Iris pigment epithelial cell (primary cell): ENCODE measurements at regions not wholly inside any gene's neighbourhood (a gene's known extent, or its start where the extent isn't known, plus 50 kb on each side); places are given as distances from the start of the nearest gene placed in this dataset.

Source experiments
- DNase-seq: peaks from one replicate; pipeline ENCODE4 v3.0.0-alpha.2; 2011; ENCODE audit warnings: low read depth

DNA sequence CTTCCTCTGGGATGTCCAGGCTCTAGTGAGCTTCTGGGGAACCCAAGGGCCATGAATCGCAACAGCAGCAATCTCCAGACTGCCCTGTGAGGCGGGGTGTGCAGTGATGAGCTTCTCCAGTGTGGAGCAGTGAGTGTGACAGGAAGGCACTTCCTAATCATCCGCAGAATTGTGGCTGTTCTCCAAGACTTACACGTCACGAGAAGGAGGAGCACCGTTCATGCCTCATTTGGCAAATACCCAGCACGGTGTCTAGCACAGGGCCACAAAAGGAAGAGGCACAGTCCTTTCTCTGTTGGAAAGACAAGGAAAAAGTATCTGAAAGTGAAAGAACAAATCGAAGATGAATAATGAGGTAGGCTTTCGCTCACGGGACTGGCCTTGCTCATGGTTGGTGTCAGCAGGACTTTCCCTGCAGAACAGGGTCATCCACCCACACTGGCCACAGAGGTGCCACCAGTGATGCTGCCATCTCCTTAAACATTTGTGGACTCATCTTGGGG, 125.1 kb upstream of the HAAO start:
- DNase-seq, result peak; percentile 89

- no peak for DNase-seq
Measured at GRCh38 chr2:42916324-42916723, 123.9 kb upstream of the HAAO start.

- DNase-seq, result no peak
Measured at GRCh38 chr2:42914860-42915259, 122.5 kb upstream of the HAAO start.

- DNase-seq, result no peak
Measured at GRCh38 chr2:42914314-42914713, 121.9 kb upstream of the HAAO start.

- DNase-seq, result no peak
Measured at GRCh38 chr2:42913280-42913878, 121.0 kb upstream of the HAAO start.

DNA sequence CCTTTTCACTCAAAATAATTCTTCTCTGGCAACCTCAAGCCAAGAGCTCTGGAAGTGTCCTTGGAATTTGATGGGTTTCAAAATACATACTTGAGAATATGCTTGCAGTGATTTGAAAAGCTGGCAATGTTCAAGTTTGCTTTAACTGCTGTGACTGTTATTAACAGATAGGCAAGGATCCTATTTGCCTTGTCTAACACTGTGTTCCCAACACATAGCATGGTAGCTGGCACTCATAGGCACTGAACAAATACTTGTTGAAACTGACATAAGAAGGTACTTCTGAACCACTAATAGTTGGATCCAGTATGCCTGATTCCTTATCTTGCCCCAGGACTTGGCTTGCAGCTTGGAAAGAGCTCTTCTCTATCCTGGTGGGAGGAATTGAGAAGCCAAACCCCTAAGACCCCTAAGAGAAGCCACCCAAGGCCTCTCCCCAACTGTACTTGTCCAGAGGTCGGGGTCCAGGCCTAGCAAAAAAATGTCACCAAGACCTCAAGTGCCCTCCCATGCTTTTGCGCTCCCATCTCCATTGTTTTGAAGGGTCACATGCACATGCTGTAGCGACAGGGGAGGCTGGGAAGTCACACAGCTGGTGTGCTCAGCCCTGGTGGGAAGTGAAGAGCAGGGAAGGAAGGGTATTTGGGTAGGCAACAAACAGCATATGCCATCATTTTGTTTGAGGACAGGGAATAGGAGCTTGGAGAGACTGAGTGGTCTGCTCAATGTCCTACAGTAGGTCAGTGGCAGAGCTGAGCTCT, 118.4 kb upstream of the HAAO start:
- DNase-seq, result no peak

- DNase-seq, result no peak
Measured at GRCh38 chr2:42909966-42910365, 117.6 kb upstream of the HAAO start.

GRCh38 chr2:42908518-42909200, 116.3 kb upstream of the HAAO start:
- no peak for DNase-seq

DNA sequence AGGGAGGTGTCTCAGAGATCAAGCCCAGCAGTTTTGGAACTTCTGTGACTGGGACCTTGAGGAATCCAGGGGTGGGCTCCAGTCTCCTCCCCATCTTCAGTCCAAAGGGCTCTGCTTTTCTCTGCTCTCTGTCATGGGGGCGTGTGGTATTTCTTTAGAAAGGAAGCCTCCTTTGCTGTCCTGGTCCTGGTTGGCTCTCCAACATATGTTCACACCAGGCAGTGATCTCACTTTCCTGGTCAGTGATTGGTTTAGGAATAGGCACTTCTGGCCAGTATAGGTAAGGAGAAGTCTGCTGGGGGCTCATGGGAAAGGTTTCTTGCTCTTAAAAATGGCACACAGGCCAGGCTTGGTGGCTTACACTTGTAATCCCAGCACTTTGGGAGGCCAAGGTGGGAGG, 115.5 kb upstream of the HAAO start:
- no peak for DNase-seq

- DNase-seq, result peak; percentile 57
Measured at GRCh38 chr2:42906557-42907411, 114.4 kb upstream of the HAAO start.

DNA sequence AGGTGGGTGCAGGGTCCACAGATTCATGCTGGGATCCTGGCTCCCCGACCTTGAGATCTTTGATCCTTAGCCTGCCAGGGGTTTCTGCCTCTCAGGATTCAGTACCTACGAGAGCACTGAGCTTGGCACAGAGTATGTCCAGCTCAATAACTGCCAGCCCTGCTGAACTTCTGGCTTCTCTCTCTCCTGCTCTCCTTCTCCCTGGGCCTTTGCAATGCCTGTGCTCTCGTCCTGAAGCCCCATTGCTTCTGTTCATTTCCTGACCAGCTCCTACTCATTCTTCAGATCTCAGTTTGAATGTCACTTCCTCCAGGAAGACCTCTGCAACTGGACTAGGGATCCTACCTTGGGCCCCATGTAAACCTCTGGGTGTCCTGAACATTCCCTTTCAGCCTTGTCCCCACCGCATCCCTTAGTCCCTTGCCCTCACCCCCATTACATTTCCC, 113.8 kb upstream of the HAAO start:
- no peak for DNase-seq

GRCh38 chr2:42905341-42906110, 113.1 kb upstream of the HAAO start:
- DNase-seq, result peak; percentile 58

DNA sequence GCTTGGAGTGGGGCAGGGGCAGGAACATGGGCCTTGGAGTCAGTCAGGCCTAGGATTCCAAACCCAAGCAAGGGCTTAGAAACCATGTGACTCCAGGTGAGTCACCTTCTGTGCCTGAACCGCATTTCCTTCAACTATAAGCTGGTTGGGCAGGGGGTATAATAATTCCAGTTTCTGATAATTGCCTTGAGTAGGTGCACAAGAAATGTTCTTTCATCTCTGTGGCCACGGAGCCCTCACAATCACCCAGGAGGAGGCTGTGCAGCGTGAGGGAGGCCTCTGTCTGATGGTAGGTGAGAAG, 112.1 kb upstream of the HAAO start:
- no peak for DNase-seq

- DNase-seq, result no peak
Measured at GRCh38 chr2:42903821-42904575, 111.6 kb upstream of the HAAO start.

- no peak for DNase-seq
Measured at GRCh38 chr2:42902939-42903709, 110.7 kb upstream of the HAAO start.

DNA sequence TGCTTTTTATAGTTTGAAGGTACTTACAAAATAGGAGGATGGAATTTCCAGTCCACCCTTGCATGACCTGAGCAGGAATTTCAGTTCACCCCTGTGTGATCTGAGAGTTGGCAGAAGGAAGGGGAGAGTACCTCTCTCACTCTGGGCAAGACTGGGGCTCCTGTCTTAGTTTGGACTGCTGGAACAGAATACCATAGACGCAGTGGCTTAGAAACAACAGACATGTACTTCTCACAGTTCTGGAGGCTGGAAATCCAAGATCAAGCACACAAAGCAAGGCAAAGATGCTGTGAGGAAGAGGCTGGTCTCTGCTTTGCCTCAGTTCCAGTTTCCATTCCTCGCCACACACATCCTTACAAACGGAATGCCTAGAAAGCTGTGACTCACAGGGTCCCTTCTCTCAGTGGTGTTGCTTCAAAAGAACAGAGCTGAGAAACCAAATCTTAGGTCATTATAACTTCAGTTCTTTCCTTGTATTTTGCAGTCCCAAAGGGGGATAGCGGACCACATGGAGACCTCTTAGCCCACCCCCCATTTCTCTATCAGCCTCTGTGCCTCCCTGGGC, 108.8 kb upstream of the HAAO start:
- DNase-seq, result peak; percentile 78

DNA sequence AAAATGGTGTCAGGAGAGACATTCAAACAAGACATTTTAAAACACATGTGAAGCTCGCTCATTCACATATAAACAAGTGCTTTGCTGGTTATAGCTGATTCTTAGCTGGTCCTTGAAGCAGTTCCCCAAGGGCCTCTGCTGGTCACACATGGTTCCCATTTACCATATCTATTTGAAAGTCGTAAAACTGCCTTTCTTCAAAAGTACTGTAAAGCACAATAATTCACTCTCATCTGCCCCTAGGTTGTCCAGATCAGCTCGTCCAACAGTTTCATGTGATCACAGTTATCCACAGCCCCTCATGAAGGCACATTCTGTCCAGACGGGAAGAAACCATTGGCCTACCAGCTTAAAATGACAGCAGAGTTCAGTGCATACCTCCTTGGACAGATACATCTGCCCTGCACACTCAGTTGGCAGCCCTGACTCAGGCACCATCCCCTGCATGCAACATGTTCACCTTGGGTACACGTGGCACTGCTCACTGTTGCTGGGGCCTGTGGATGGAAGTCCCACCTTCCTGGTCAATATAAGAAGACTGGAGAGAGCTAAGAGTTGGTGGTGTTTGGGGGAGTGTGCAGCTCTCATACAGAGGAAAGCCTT, 108.0 kb upstream of the HAAO start:
- no peak for DNase-seq

GRCh38 chr2:42897358-42897757, 105.0 kb upstream of the HAAO start:
- DNase-seq, result no peak

GRCh38 chr2:42895791-42896135, 103.4 kb upstream of the HAAO start:
- DNase-seq, result no peak
